HepG2 (cell line): ENCODE measurements at regions not wholly inside any gene's neighbourhood (a gene's known extent, or its start where the extent isn't known, plus 50 kb on each side); places are given as distances from the start of the nearest gene placed in this dataset.
"Not testable (repeated sequence)": the region's sequence is repeated elsewhere in the genome, so short reads cannot be mapped to it uniquely, and the experiment has no call there.

Experiments
- ATAC-seq: fragments of 200-7000 bp; cut with Tn5 transposase; 3 replicates; pipeline ENCODE4 v1.9.1; 2020; ENCODE audit warnings: mild to moderate bottlenecking, moderate library complexity
- BruUV-seq: library from RNA; stranded (reverse); fragments of 400-500 nt; replicated peaks from 2 replicates; lab custom pipeline; 2021; lab: Mats Ljungman, UMichigan
- CTCF ChIA-PET: fragments of 300-600 bp; formaldehyde crosslinking; extraction: SDS; loops from one replicate; lab custom pipeline; 2021; ENCODE audit warnings: low total read pairs, inconsistent platforms, low intra/inter-chr PET ratio; lab: Yijun Ruan, JAX
- POLR2A ChIA-PET: fragments of 350-600 bp; sonication (Branson Sonifier 250); formaldehyde crosslinking; loops from one replicate; lab custom pipeline; 2020; ENCODE audit warnings: antibody characterized with exemption, inconsistent platforms; lab: Yijun Ruan, JAX
- DNase-seq: peaks from one replicate; pipeline ENCODE4 v3.0.0-alpha.2; 2015; ENCODE audit warnings: low spot score
- FAIRE-seq: peaks from 3 replicates; lab custom pipeline; 2011; peaks lifted over from hg19 to GRCh38; lab: Jason Lieb, UNC
- H2AFZ ChIP-seq: one replicate; pipeline ENCODE4 v1.6.1; 2011; ENCODE audit warnings: low read length, inconsistent platforms
- H3K27ac ChIP-seq: fragments of 300-600 bp; 3 replicates; pipeline ENCODE4 v1.8.0; 2011; ENCODE audit warnings: mixed run types, mild to moderate bottlenecking, mixed read lengths, low read length, inconsistent platforms; ENCODE audit not compliant: insufficient read depth; ENCODE audit errors: extremely low read length
- H3K27me3 ChIP-seq, 2 experiments: fragments of 200-600 bp in 1 of 2; 2 replicates in 1 of 2; 3 replicates in 1 of 2; pipeline versions ENCODE4 v1.6.0 to v1.8.0; 2011; ENCODE audit warnings: low read length in 2 of 2, mild to moderate bottlenecking in 2 of 2, moderate library complexity in 2 of 2, inconsistent platforms in 1 of 2; ENCODE audit not compliant: insufficient read depth in 2 of 2, control insufficient read depth in 1 of 2
- H3K36me3 ChIP-seq, 2 experiments: fragments of 200-600 bp in 1 of 2; replicated peaks in 1 of 2; 2 replicates in 1 of 2; 3 replicates in 1 of 2; pipeline versions ENCODE4 v1.5.1 to v1.8.0; 2011; ENCODE audit warnings: low read length in 2 of 2, inconsistent platforms in 1 of 2; ENCODE audit not compliant: insufficient read depth in 2 of 2, control insufficient read depth in 1 of 2
- H3K4me1 ChIP-seq: 2 replicates; pipeline ENCODE4 v1.5.1; 2012; ENCODE audit warnings: low read length, inconsistent platforms; ENCODE audit not compliant: insufficient read depth
- H3K4me2 ChIP-seq: 2 replicates; pipeline ENCODE4 v1.6.0; 2011; ENCODE audit warnings: low read depth, low read length, inconsistent platforms
- H3K4me3 ChIP-seq, 3 experiments: fragments of 200-600 bp in 1 of 3; sonication (generic), shearing (Covaris generic) in 1 of 3; replicated peaks in 1 of 3; 2 replicates each; pipeline ENCODE4 v1.5.1; 2011 to 2016; ENCODE audit warnings: low read length in 3 of 3, inconsistent platforms in 2 of 3, low read depth in 2 of 3, mild to moderate bottlenecking in 2 of 3, control low read depth in 1 of 3, mixed read lengths in 1 of 3; ENCODE audit not compliant: insufficient read depth in 1 of 3
- H3K79me2 ChIP-seq: one replicate; pipeline ENCODE4 v1.6.1; 2011; ENCODE audit warnings: low read length, inconsistent platforms; ENCODE audit not compliant: insufficient read depth
- H3K9ac ChIP-seq: 2 replicates; pipeline ENCODE4 v1.6.0; 2011; ENCODE audit warnings: mild to moderate bottlenecking, low read depth, low read length, inconsistent platforms; ENCODE audit not compliant: insufficient read depth
- H3K9me3 ChIP-seq: 2 replicates; pipeline ENCODE4 v1.5.1; 2012; ENCODE audit warnings: mild to moderate bottlenecking, low read length
- H4K20me1 ChIP-seq: 2 replicates; pipeline ENCODE4 v1.6.0; 2011; ENCODE audit warnings: inconsistent platforms, mild to moderate bottlenecking, low read length, moderate library complexity; ENCODE audit not compliant: insufficient read depth
- WGBS: methylation state at CpG from one replicate; pipeline ENCODE4 v1.1.6; 2017; ENCODE audit warnings: low lambda C conversion rate; 5-methylcytosine and 5-hydroxymethylcytosine counted together
- in situ Hi-C: cut with HindIII; loops from 2 replicates; pipeline ENCODE4 v1.10.0; 2017; ENCODE audit warnings: low pct_unique_long_range_greater_than_20kb; ENCODE audit not compliant: extremely low pct_ligation_motif_present
- intact Hi-C: fragments of 100-400 bp; cut with micrococcal nuclease; formaldehyde crosslinking; loops from one replicate; pipeline ENCODE4 v1.10.0; 2022; ENCODE audit not compliant: unreplicated experiment

GRCh38 chr3:91383100-91383894 lies 2275.9 kb downstream of the EPHA3 start:
- intact Hi-C loops, H3K4me3 ChIP-seq, in situ Hi-C loops, DNase-seq, H3K4me2 ChIP-seq, H3K27ac ChIP-seq, CTCF ChIA-PET, FAIRE-seq, ATAC-seq, H3K4me1 ChIP-seq, H3K27me3 ChIP-seq, H3K36me3 ChIP-seq, H3K79me2 ChIP-seq, BruUV-seq, H2AFZ ChIP-seq, POLR2A ChIA-PET, H4K20me1 ChIP-seq, H3K9ac ChIP-seq: not testable (repeated sequence)
- no CpG with 5 or more reads among the region's 5 CpGs for WGBS
- H3K9me3 ChIP-seq, result peaks cover 16% of the 10 kb centered on the region; the same call in 1 of the 2 replicates

GRCh38 chr3:91403938-91404337 lies 2296.5 kb downstream of the EPHA3 start:
- H3K9me3 ChIP-seq, H3K4me3 ChIP-seq, H3K9ac ChIP-seq, H3K36me3 ChIP-seq, H3K27ac ChIP-seq, H3K27me3 ChIP-seq, H3K4me2 ChIP-seq, FAIRE-seq, DNase-seq, intact Hi-C loops, BruUV-seq, CTCF ChIA-PET, H2AFZ ChIP-seq, POLR2A ChIA-PET, H3K79me2 ChIP-seq, ATAC-seq, H3K4me1 ChIP-seq, H4K20me1 ChIP-seq, in situ Hi-C loops: not testable (repeated sequence)
- 26% methylated on average over 3 of the region's 4 CpGs for WGBS

- H3K27me3 ChIP-seq, POLR2A ChIA-PET: not testable (repeated sequence)
Measured at GRCh38 chr3:91442063-91442462, 2334.6 kb downstream of the EPHA3 start.

GRCh38 chr3:91442483-91442882 lies 2335.1 kb downstream of the EPHA3 start:
- DNase-seq, H3K9ac ChIP-seq, in situ Hi-C loops, H3K79me2 ChIP-seq, H3K4me3 ChIP-seq, FAIRE-seq, BruUV-seq, ATAC-seq, H3K36me3 ChIP-seq, intact Hi-C loops, H4K20me1 ChIP-seq, H3K27ac ChIP-seq, H2AFZ ChIP-seq, H3K9me3 ChIP-seq, H3K4me2 ChIP-seq, H3K27me3 ChIP-seq, H3K4me1 ChIP-seq, POLR2A ChIA-PET, CTCF ChIA-PET: not testable (repeated sequence)
- 45% methylated on average over 4 of the region's 4 CpGs for WGBS

More at GRCh38 chr3:91442063-91442462, 2334.6 kb downstream of the EPHA3 start:
- H4K20me1 ChIP-seq, ATAC-seq, intact Hi-C loops, CTCF ChIA-PET, BruUV-seq, H3K4me3 ChIP-seq, H3K9me3 ChIP-seq, H3K9ac ChIP-seq, FAIRE-seq, H3K36me3 ChIP-seq, H3K4me1 ChIP-seq, H3K4me2 ChIP-seq, H2AFZ ChIP-seq, DNase-seq, H3K79me2 ChIP-seq, in situ Hi-C loops, H3K27ac ChIP-seq: not testable (repeated sequence)
